ENCODE measurements at regions not wholly inside any gene's neighbourhood (a gene's known extent, or its start where the extent isn't known, plus 50 kb on each side); places are given as distances from the start of the nearest gene placed in this dataset.

DNA sequence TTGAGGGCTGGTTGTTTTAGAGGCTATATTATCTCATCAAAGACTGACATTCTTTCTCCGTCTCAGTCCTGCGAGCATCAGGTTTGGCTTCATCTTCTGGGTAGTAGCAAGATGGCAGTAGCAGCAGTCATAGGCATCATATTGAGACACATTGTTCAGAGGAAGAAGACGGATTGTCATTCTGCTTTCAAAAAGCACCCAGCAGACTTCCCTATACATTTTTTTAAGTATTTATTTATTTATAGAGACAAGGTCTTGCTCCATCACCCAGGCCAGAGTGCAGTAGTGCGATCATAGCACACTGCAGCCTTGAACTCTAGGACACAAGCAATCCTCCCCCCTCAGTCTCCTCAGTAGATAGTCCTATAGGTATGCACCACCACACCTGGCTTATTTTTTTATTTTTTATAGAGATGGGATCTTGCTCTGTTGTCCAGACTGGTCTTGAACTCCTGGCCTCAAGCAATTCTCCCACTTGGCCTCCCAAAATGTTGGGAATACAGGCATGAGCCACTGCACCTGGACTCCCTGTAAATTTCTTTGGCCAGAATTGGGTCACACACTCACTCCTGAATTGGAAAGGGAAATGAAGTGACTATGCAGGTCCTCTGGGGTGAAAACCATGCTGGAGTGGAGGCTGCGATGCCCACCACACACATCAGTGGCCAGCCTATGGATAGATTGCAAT is 125.4 kb downstream of the SLC38A6 start:
- Histone ChIP-seq H3K4me2 (no peak overlapping the region), H3K36me3 (ENCODE audit: low read depth) (no peaks in the 10 kb centered on the region), H3F3A (ENCODE audit: insufficient read depth, low read depth) (peaks cover 24% of the 10 kb centered on the region), H2AFZ (no peak overlapping the region), H3K27me3 (ENCODE audit: insufficient read depth, low read depth) (no peaks in the 10 kb centered on the region), H3K4me1 (replicated peaks; ENCODE audit: insufficient read depth) (peaks cover 33% of the 10 kb centered on the region), H3K27ac (no peak overlapping the region), H3K9me3 (ENCODE audit: insufficient read depth, low read depth) (no peaks in the 10 kb centered on the region; the same call in 1 of the 2 replicates), H3K9me2 (ENCODE audit: insufficient read depth) (no peaks in the 10 kb centered on the region), H4K20me1 (ENCODE audit: insufficient read depth) (no peaks in the 10 kb centered on the region), H3K4me3 (no peak overlapping the region), H3K79me2 (ENCODE audit: low read depth) (no peaks in the 10 kb centered on the region)
- TF ChIP-seq, protein P1, sequence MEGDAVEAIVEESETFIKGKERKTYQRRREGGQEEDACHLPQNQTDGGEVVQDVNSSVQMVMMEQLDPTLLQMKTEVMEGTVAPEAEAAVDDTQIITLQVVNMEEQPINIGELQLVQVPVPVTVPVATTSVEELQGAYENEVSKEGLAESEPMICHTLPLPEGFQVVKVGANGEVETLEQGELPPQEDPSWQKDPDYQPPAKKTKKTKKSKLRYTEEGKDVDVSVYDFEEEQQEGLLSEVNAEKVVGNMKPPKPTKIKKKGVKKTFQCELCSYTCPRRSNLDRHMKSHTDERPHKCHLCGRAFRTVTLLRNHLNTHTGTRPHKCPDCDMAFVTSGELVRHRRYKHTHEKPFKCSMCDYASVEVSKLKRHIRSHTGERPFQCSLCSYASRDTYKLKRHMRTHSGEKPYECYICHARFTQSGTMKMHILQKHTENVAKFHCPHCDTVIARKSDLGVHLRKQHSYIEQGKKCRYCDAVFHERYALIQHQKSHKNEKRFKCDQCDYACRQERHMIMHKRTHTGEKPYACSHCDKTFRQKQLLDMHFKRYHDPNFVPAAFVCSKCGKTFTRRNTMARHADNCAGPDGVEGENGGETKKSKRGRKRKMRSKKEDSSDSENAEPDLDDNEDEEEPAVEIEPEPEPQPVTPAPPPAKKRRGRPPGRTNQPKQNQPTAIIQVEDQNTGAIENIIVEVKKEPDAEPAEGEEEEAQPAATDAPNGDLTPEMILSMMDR (conservative IDR thresholded peaks at IDR 0.05), result no peak
- TF ChIP-seq EZH2 (IDR thresholded peaks at IDR 0.05; ENCODE audit: low read depth), result no peak
- CTCF ChIA-PET, result no interaction called here
- no peak for DNase-seq
- intact Hi-C loops (cut with micrococcal nuclease; ENCODE audit: unreplicated experiment), result loop anchor here (10.0 kb wide), 1 partner anchor 482 kb away; no protein-coding TSS in a partner anchor
- POLR2A ChIA-PET (ENCODE audit: unreplicated experiment), result no interaction called here
- BruUV-seq (replicated peaks), result no TSS peak

DNA sequence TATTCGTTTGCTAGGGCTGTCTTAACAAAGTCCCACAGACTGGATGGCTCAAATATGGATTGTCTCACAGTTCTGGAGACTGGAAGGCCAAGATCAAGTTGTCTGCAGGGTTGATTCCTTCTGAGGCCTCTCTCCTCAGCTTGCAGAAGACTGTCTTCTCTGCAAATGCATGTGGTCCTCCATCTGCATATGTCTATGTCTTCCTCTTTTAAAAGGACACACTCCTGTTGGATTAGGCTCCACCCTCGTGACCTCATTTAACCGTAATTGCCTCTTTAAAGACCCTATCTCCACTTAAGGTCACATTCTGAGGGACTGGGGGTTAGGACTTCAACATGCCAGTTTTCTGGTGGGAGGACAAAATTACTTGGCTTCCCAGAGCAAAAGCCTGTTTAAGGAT is 123.3 kb downstream of the SLC38A6 start:
- Histone ChIP-seq H3K9me3 (ENCODE audit: insufficient read depth, low read depth) (no peaks in the 10 kb centered on the region; the same call in 1 of the 2 replicates), H3K79me2 (ENCODE audit: low read depth) (no peaks in the 10 kb centered on the region), H3K9me2 (ENCODE audit: insufficient read depth) (no peaks in the 10 kb centered on the region), H3K4me1 (replicated peaks; ENCODE audit: insufficient read depth) (peaks cover 34% of the 10 kb centered on the region), H3K27me3 (ENCODE audit: insufficient read depth, low read depth) (no peaks in the 10 kb centered on the region), H3K4me2 (peak overlapping the region; percentile 63), H3K4me3 (no peak overlapping the region), H4K20me1 (ENCODE audit: insufficient read depth) (no peaks in the 10 kb centered on the region), H3K36me3 (ENCODE audit: low read depth) (no peaks in the 10 kb centered on the region), H3F3A (ENCODE audit: insufficient read depth, low read depth) (peaks cover 25% of the 10 kb centered on the region), H3K27ac (peak overlapping the region; percentile 98), H2AFZ (peak overlapping the region; percentile 24)
- BruUV-seq (replicated peaks), result TSS peak; percentile 82
- TF ChIP-seq, protein P1 (conservative IDR thresholded peaks at IDR 0.05), result no peak
- no peak for TF ChIP-seq EZH2 (IDR thresholded peaks at IDR 0.05; ENCODE audit: low read depth)
- no peak for DNase-seq
- ChIA-PET POLR2A (ENCODE audit: unreplicated experiment) (interaction anchor here (0.7 kb wide), 1 partner anchor 74 kb away, joined by 9 read pairs; no protein-coding TSS in a partner anchor), CTCF (interaction anchor here (1.1 kb wide), 1 partner anchor 73 kb away, joined by 4 read pairs; no protein-coding TSS in a partner anchor)
- intact Hi-C loops (cut with micrococcal nuclease; ENCODE audit: unreplicated experiment), result loop anchor here (1.0 to 10.0 kb wide), 3 partner anchors 44 to 480 kb away; no protein-coding TSS in a partner anchor

DNA sequence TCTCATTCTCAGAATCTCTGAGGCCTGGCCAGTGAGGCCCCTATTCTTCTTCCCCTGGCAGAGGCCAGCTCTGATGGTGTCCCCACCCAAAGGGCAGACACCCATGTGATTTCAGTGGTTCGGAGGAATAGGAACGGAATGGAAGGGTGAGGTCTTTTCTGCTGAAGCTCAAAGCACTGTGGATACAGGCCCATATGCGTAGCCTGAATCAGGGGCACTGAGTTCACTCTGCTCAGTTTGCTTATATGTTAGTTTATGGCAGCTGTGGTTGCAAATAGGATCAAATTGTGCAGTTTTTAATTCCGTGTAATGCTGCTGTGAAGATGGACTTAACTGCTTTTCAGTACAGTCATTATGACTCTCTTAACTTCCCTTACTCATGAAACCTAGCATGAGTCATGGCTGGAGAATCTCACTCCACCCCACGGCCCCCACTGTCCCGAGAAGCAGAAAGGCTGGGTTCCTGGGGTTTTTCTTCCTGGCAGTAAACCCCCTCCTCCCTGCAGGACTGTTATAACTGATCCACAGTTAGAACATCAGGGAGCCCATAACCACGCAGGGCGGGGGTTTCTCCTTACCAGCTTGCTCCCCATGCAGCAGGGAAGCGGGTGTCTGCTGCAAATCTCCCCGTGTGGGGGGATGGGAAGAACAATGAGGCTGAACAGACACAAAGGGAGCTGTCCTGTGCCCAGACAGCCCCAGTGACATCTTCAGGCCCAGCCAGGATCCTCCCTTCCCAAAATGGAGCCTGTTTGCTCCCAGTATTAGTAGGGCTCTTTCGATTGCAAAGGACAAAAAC is 122.7 kb downstream of the SLC38A6 start:
- peak; percentile 85 to 89 for DNase-seq
- Histone ChIP-seq H3K27ac (peak overlapping the region; percentile 98), H3K79me2 (ENCODE audit: low read depth) (no peaks in the 10 kb centered on the region), H3K27me3 (ENCODE audit: insufficient read depth, low read depth) (no peaks in the 10 kb centered on the region), H3F3A (ENCODE audit: insufficient read depth, low read depth) (peaks cover 25% of the 10 kb centered on the region), H3K4me2 (peak overlapping the region; percentile 63), H2AFZ (peak overlapping the region; percentile 24), H3K9me2 (ENCODE audit: insufficient read depth) (no peaks in the 10 kb centered on the region), H3K4me3 (0 out of 2 replicates have a peak overlapping the region, but pooled peaks have one; percentile 1), H3K4me1 (replicated peaks; ENCODE audit: insufficient read depth) (peaks cover 37% of the 10 kb centered on the region), H4K20me1 (ENCODE audit: insufficient read depth) (no peaks in the 10 kb centered on the region), H3K9me3 (ENCODE audit: insufficient read depth, low read depth) (no peaks in the 10 kb centered on the region; the same call in 1 of the 2 replicates), H3K36me3 (ENCODE audit: low read depth) (no peaks in the 10 kb centered on the region)
- ChIA-PET POLR2A (ENCODE audit: unreplicated experiment) (interaction anchor here (0.6 to 0.7 kb wide), 4 partner anchors 61 to 155 kb away, joined by 3 to 9 read pairs (median 4); no protein-coding TSS in a partner anchor), CTCF (interaction anchor here (0.8 to 1.1 kb wide), 2 partner anchors 74 to 381 kb away, joined by 4 to 10 read pairs; no protein-coding TSS in a partner anchor)
- TF ChIP-seq EZH2 (IDR thresholded peaks at IDR 0.05; ENCODE audit: low read depth), result no peak
- TF ChIP-seq, protein P1 (conservative IDR thresholded peaks at IDR 0.05), result no peak
- no TSS peak for BruUV-seq (replicated peaks)
- intact Hi-C loops (cut with micrococcal nuclease; ENCODE audit: unreplicated experiment), result loop anchor here (1.0 to 10.0 kb wide), 6 partner anchors 45 to 479 kb away; partner anchors contain the start of genes SLC38A6 and TRMT5
